ENCODE measurements at regions not wholly inside any gene's neighbourhood (a gene's known extent, or its start where the extent isn't known, plus 50 kb on each side); places are given as distances from the start of the nearest gene placed in this dataset.

- Histone ChIP-seq H2BK15ac (ENCODE audit: low read depth, low read length) (no peak overlapping the region), H3K27ac (ENCODE audit: insufficient read length, low read depth, low read length) (no peak overlapping the region), H4K91ac (ENCODE audit: insufficient read length, low read depth, low read length) (no peak overlapping the region), H4K20me1 (ENCODE audit: control insufficient read depth, insufficient read depth, insufficient read length) (no peaks in the 10 kb centered on the region), H2BK5ac (ENCODE audit: insufficient read length, low read length) (no peak overlapping the region), H3K9me3 (ENCODE audit: control insufficient read depth, low read depth, low read length) (no peaks in the 10 kb centered on the region), H2BK12ac (ENCODE audit: insufficient read length, low read depth, low read length) (no peak overlapping the region), H2BK20ac (ENCODE audit: low read depth, low read length, poor library complexity, severe bottlenecking) (no peak overlapping the region), H3K18ac (ENCODE audit: insufficient read length, low read depth, low read length) (no peak overlapping the region), H4K5ac (ENCODE audit: insufficient read length, low read depth, low read length) (no peak overlapping the region), H2AK5ac (ENCODE audit: insufficient read length, low read length) (no peak overlapping the region), H3K14ac (ENCODE audit: insufficient read depth, low read length) (no peak overlapping the region), H3K4me2 (ENCODE audit: insufficient read depth, insufficient read length, low read length) (no peak overlapping the region), H2BK120ac (ENCODE audit: low read depth, low read length, poor library complexity, severe bottlenecking) (no peak overlapping the region), H3K79me2 (ENCODE audit: insufficient read depth, low read length) (no peaks in the 10 kb centered on the region), H3T11ph (ENCODE audit: low read length) (no peak overlapping the region), H2AFZ (ENCODE audit: low read length) (no peak overlapping the region), H3K23ac (ENCODE audit: insufficient read length, low read depth, low read length) (no peak overlapping the region), H4K8ac (replicated peaks; ENCODE audit: insufficient read length, low read depth, low read length) (no peak overlapping the region), H3K56ac (ENCODE audit: insufficient read length, low read depth, low read length) (no peak overlapping the region), H3K27me3 (ENCODE audit: insufficient read depth, low read length) (no peaks in the 10 kb centered on the region), H3K4me1 (ENCODE audit: insufficient read depth, low read length) (no peaks in the 10 kb centered on the region), H3K4ac (ENCODE audit: low read depth, low read length) (no peak overlapping the region), H3K23me2 (ENCODE audit: insufficient read length, low read depth, low read length, poor library complexity, severe bottlenecking) (no peaks in the 10 kb centered on the region), H3K9ac (ENCODE audit: extremely low read depth, insufficient read length, low read length) (no peak overlapping the region), H3K79me1 (ENCODE audit: insufficient read depth, low read depth, low read length, poor library complexity, severe bottlenecking) (no peaks in the 10 kb centered on the region)
- DNase-seq: no peak
- H3K36me3 Mint-ChIP-seq (ENCODE audit: insufficient read depth in 1 of 3, low read depth in 3 of 3): no peaks in the 10 kb centered on the region; a peak in 1 of 7 replicates
- no peak overlapping the region for H3K4me3 Mint-ChIP-seq
- H3K9me3 Mint-ChIP-seq: no peaks in the 10 kb centered on the region; a peak in 1 of 5 replicates
- H3K4me1 Mint-ChIP-seq: peaks cover 7 to 10% of the 10 kb centered on the region in 2 experiments
- no CpG with 5 or more reads among the region's 3 CpGs for WGBS (ENCODE audit: extremely low coverage, insufficient read length, low lambda C conversion rate)
- H3K27ac Mint-ChIP-seq: no peak overlapping the region
- H3K27me3 Mint-ChIP-seq (ENCODE audit: low read depth): no peaks in the 10 kb centered on the region
- no peak for TF ChIP-seq CTCF (conservative IDR thresholded peaks at IDR 0.05)
Measured at GRCh38 chr4:89665662-89666061, 171.3 kb downstream of the SNCA start.

Data from H9 (cell line).